Left lung (tissue), 4 donors: ENCODE measurements at regions not wholly inside any gene's neighbourhood (a gene's known extent, or its start where the extent isn't known, plus 50 kb on each side); places are given as distances from the start of the nearest gene placed in this dataset.

ENCODE experiments used
- ATAC-seq: fragments of 200-7000 bp; cut with Tn5 transposase; one replicate; pipeline ENCODE4 v1.9.1; 2020; ENCODE audit warnings: moderate library complexity
- DNase-seq, 4 donors: peaks; one replicate each; pipeline ENCODE4 v3.0.0-alpha.2; 2013 to 2020
- H3K27ac ChIP-seq, 2 donors: fragments of 200-600 bp; sonication (generic) in 1 of 2; one replicate each; pipeline versions ENCODE4 v1.5.0 to v1.8.0; 2020 to 2021
- H3K27me3 ChIP-seq, 2 donors: fragments of 200-600 bp; sonication (generic) in 1 of 2; one replicate each; pipeline versions ENCODE4 v1.5.0 to v1.8.0; 2020 to 2021
- H3K36me3 ChIP-seq, 2 donors: fragments of 200-600 bp; sonication (generic) in 1 of 2; one replicate each; pipeline versions ENCODE4 v1.5.0 to v1.8.0; 2020 to 2021
- H3K4me1 ChIP-seq, 2 donors: fragments of 200-600 bp; one replicate each; pipeline ENCODE4 v1.8.0; 2021
- H3K4me3 ChIP-seq, 2 donors: fragments of 200-600 bp; sonication (generic) in 1 of 2; one replicate each; pipeline versions ENCODE4 v1.5.0 to v1.8.0; 2020 to 2021; ENCODE audit warnings: mild to moderate bottlenecking in 1 of 2
- H3K9me3 ChIP-seq, 2 donors: fragments of 200-600 bp; sonication (generic) in 1 of 2; one replicate each; pipeline versions ENCODE4 v1.5.0 to v1.8.0; 2020 to 2021
- CTCF ChIP-seq, 2 donors: fragments of 200-600 bp; sonication (generic) in 1 of 2; IDR thresholded peaks; one replicate each; pipeline versions ENCODE4 v1.5.0 to v1.8.0; 2021; ENCODE audit warnings: antibody characterized with exemption in 2 of 2
- intact Hi-C, 2 donors: fragments of 100-400 bp; cut with DNase I; formaldehyde crosslinking; loops; one replicate each; pipeline versions ENCODE4 v1.11.2 to v1.14.2; 2022
- donor health status: DM: no; HTN: yes; CAD: no.
- donor health status: DM: no; HTN: no; CAD: no.

- Histone ChIP-seq H3K4me1 (no peaks in the 10 kb centered on the region), H3K9me3 (no peaks in the 10 kb centered on the region), H3K27ac (no peak overlapping the region), H3K4me3 (no peak overlapping the region), H3K27me3 (no peaks in the 10 kb centered on the region), H3K36me3 (no peaks in the 10 kb centered on the region)
- DNase-seq: no peak
- no peak for ATAC-seq
- intact Hi-C loops: no loop called here
- no peak for TF ChIP-seq CTCF (IDR thresholded peaks at IDR 0.05)
Observed at GRCh38 chr13:54836273-54836672, 1807.7 kb downstream of the OLFM4 start.

DNA sequence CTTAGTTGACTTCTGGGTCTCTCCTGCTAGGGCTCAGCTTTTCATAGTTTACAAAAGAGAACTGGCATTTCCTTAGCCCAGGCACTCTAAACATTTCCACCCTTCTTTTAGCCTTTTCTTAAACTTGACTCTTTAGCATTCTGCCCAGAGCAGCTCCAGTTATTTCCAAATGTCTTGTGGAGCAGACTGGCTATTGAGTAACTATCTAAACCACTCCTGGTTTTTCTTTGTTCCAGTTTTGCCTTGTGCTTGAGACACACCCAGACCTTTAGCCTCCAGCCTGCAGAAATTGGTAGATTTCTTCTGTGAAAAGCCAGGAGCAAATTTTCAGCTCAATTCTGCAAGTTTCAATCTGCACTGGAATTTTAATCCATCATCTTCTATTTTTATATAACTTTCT, 1813.1 kb downstream of the OLFM4 start:
- no peak for TF ChIP-seq CTCF (IDR thresholded peaks at IDR 0.05)
- Histone ChIP-seq H3K4me3 (no peak overlapping the region), H3K27me3 (no peaks in the 10 kb centered on the region), H3K36me3 (no peaks in the 10 kb centered on the region), H3K9me3 (peaks cover 0 to 2% of the 10 kb centered on the region in 2 donors), H3K27ac (no peak overlapping the region), H3K4me1 (no peaks in the 10 kb centered on the region)
- DNase-seq (no peak), ATAC-seq (no peak)
- intact Hi-C loops: no loop called here

DNA sequence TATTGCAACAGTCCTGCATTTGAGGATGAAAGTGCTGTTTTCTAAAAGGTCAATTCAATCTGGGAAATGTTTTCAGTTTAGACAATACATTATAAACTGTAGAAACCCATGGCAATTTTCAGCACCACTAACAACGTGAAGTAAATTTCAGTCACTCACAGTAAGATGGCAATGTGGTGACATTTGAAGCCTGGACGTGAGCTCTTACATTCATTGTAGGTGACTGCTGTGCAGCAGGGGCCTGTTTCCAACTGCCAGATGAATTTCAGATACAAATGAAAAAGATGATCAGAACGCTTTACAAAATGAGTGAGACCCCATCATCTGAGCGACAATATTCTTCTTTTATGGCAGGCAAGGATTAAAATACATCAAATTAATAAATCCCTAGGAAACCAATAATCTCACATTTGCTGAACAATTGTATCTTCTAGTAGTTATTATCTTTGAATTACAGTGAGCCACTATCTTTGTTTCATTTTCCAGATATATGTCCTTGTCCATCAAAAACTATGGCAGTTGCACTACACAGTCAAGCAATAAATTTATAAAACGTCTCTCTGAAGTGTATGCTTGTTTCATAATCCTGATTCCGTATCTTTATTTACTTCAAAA, 1816.8 kb downstream of the OLFM4 start:
- H3K27me3 ChIP-seq: no peaks in the 10 kb centered on the region
- no peaks in the 10 kb centered on the region for H3K36me3 ChIP-seq
- DNase-seq (no peak), ATAC-seq (no peak)
- no peak for TF ChIP-seq CTCF (IDR thresholded peaks at IDR 0.05)
- no peak overlapping the region for H3K4me3 ChIP-seq
- intact Hi-C loops: no loop called here
- H3K4me1 ChIP-seq: no peaks in the 10 kb centered on the region
- no peak overlapping the region for H3K27ac ChIP-seq
- H3K9me3 ChIP-seq: peaks cover 0 to 2% of the 10 kb centered on the region in 2 donors

- ATAC-seq (no peak), DNase-seq (no peak)
- TF ChIP-seq CTCF (IDR thresholded peaks at IDR 0.05): no peak
- Histone ChIP-seq H3K36me3 (no peaks in the 10 kb centered on the region), H3K27me3 (no peaks in the 10 kb centered on the region), H3K4me3 (no peak overlapping the region), H3K9me3 (no peaks in the 10 kb centered on the region), H3K27ac (no peak overlapping the region), H3K4me1 (no peaks in the 10 kb centered on the region)
- intact Hi-C loops: no loop called here
Observed at GRCh38 chr13:54852831-54853230, 1824.2 kb downstream of the OLFM4 start.

DNA sequence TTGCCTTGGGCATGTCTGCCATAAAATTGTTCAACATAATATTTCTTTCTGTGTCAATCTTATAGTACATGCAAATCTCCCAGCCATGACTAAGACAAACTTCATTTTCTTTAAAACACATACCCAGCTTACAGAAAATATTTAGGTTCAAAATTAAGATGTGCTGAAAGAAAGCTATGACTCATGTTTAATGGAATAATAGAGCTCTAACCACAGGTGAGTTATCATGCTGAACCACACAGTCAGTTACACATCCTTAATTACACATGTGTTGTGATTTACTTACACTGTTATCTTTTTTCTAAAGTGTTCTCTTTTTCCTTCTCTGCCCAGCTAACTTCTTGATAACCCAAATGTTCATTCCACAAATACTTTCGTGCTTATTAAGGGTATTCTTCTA, 1831.2 kb downstream of the OLFM4 start:
- no peak for TF ChIP-seq CTCF (IDR thresholded peaks at IDR 0.05)
- no peaks in the 10 kb centered on the region for H3K36me3 ChIP-seq
- ATAC-seq: no peak
- intact Hi-C loops: no loop called here
- H3K27ac ChIP-seq: no peak overlapping the region
- no peak for DNase-seq
- no peaks in the 10 kb centered on the region for H3K4me1 ChIP-seq
- H3K4me3 ChIP-seq: no peak overlapping the region
- H3K9me3 ChIP-seq: peaks cover 0 to 7% of the 10 kb centered on the region in 2 donors
- no peaks in the 10 kb centered on the region for H3K27me3 ChIP-seq
